D721Med (cell line): ENCODE measurements at regions not wholly inside any gene's neighbourhood (a gene's known extent, or its start where the extent isn't known, plus 50 kb on each side); places are given as distances from the start of the nearest gene placed in this dataset.

Source experiments
- DNase-seq: peaks from one replicate; pipeline ENCODE4 v3.0.0; 2011; ENCODE audit warnings: low spot score; ENCODE audit not compliant: insufficient read length
- FAIRE-seq: peaks from 2 replicates; lab custom pipeline; 2011; peaks lifted over from hg19 to GRCh38; lab: Jason Lieb, UNC
- CTCF ChIP-seq: IDR thresholded peaks from 2 replicates; pipeline ENCODE4 v1.5.1; 2012; ENCODE audit warnings: mild to moderate bottlenecking, control low read depth; ENCODE audit not compliant: insufficient read depth; ENCODE audit errors: missing control alignments

DNA sequence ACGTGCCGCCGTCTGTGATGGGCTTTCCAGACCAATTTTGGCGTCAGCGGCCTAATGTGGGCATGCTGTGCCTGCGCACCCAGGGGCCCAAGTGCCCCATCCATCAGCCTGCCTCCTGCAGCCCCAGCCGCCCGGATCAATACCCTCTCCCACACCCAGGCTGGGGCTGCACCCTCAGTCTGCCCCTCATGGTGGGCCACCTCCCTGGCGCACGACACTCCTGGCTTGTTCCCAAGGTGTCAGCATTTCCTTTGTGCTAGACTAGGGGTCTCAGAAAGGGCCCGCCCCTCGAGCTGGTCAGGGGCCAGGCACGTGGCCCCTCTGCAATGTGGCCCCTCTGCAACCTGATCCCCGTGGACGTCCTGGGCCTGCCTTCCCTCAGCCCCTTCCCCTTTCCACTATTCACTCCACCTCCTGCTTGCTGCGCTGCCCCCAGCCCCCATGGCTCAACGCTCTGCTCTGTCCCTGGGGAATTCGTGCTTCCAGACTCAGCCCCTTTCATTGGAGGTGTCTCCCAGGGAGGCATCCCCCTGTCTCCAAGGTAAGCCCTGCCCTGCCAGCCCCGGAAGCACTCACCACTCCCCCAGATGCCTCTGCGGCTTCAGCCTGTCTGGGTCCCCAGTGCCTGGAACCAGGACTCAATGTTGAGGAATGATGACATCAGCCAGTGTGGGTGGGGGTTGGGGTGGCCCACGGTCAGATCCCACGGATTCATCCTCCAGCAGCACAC lies 130.8 kb downstream of the HMX1 start:
- no peak for TF ChIP-seq CTCF
- FAIRE-seq (no peak), DNase-seq (no peak)

GRCh38 chr4:8739820-8740665 lies 131.6 kb downstream of the HMX1 start:
- no peak for TF ChIP-seq CTCF
- DNase-seq (no peak), FAIRE-seq (no peak)

DNA sequence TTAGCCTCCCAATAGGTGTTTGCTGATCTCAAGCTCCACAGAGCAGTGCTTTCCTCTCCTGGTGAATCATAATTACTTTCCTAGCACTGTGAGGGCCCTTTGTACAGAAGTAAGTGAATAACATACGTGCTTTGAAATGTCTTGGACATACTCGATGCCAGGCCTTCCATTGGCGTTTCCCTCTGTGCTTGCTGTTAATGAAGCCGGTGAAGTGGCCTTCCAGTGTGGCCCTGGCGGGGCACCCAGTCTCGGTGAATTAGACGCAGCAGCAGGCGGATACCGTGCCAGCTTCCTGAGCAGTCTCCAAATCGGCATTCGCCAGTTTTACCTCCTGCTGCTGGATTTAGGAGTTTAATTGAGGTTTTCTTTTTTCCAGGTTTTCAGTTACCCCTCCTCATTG lies 132.3 kb downstream of the HMX1 start:
- no peak for TF ChIP-seq CTCF
- no peak for DNase-seq
- no peak for FAIRE-seq

DNA sequence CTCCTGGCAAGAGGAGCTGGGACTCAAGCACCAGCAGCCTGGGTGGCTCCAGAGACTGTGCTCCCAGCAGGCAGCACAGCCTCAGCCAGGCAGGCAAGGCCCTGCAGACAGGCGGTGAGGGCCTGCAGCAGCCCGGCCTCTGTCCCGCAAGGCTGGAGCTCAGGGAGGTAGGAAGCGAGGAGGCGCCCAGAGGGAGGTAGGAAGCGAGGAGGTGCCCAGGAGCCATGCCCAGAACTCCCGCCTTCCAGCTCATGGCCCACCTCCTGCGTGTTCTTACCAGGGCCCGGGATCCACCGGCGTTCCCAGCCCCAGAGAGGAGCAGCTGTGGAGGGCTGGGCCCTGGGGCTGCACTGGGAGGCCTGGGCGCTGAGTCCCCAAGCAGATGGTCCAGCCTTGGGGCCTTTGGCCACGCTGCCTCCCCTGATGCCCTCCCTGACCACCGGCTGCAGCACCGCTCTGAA lies 133.1 kb downstream of the HMX1 start:
- DNase-seq (no peak), FAIRE-seq (no peak)
- no peak for TF ChIP-seq CTCF

DNA sequence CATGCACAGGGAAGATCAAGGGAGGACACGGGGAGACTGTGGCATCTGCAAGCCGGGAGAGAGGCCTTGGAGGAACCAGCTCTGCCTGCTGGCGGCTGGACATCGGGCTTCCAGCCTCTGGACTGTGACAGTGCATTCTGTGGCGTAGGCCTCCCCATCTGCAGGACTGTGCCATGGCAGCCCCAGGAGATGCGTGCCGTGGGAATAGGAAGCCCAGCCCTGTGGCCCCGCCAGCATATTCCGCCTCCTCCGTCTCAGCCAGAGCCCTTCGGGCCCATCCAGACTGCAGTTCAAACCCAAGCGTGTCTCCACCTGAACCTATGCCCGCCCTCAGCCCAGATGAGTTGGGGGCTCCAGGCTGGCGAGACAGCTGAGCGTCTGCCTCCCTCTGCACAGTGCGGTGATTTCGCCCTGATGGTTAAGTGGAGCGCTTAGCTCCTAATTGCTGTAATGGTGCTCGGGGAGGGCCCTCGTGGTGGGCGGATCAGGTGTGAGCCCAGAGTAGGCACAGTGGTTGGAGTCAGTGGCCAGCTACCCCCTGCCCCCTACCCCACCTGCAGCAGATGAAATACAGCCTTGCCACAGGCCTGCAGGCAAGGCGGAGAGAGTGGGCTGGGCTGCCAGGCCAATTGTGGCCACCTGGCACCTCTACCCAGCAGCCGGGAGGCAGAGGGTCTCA lies 133.9 kb downstream of the HMX1 start:
- FAIRE-seq (no peak), DNase-seq (no peak)
- TF ChIP-seq CTCF = no peak

DNA sequence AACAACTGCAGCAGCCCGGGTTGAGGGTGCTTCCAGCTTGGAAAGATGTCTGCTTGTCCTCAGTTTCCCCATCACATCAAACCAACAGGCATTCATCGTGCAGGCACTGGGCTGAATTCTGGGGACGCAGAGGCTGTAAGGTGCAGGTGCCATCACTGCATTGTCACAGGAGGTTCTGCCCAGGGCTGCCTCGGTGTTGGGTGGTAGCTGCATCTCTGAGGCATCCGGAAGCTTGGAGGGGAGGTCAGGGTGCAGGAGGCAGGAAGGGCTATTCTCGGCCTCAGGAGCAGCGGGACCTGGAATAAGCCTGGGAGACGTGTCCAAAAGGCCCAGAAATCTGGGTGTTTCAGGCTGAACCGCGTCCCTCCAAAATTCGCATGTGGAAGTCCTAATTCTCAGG lies 134.6 kb downstream of the HMX1 start:
- DNase-seq (no peak), FAIRE-seq (no peak)
- TF ChIP-seq CTCF = no peak
